ENCODE measurements at regions not wholly inside any gene's neighbourhood (a gene's known extent, or its start where the extent isn't known, plus 50 kb on each side); places are given as distances from the start of the nearest gene placed in this dataset.

GRCh38 chr11:41988951-41989572 lies 529.6 kb upstream of the LRRC4C start:
- Histone ChIP-seq H3K36me3 (ENCODE audit: control insufficient read depth, low read length) (no peaks in the 10 kb centered on the region), H3K4me1 (ENCODE audit: control insufficient read depth, low read length) (no peaks in the 10 kb centered on the region), H3K9me2 (replicated peaks; ENCODE audit: control insufficient read depth, low read length) (no peaks in the 10 kb centered on the region), H3K9me3 (ENCODE audit: control insufficient read depth, insufficient read depth, low read length) (no peaks in the 10 kb centered on the region), H3K79me2 (ENCODE audit: control insufficient read depth, low read length) (no peaks in the 10 kb centered on the region), H3K27ac (ENCODE audit: low read depth, low read length) (no peak overlapping the region), H4K20me1 (ENCODE audit: control insufficient read depth, insufficient read depth, low read depth, low read length) (no peaks in the 10 kb centered on the region), H3K4me2 (ENCODE audit: low read length) (no peak overlapping the region), H3F3A (ENCODE audit: control insufficient read depth, insufficient read depth) (no peaks in the 10 kb centered on the region), H3K27me3 (ENCODE audit: control insufficient read depth, low read length) (no peaks in the 10 kb centered on the region), H3K4me3 (ENCODE audit: low read length) (no peak overlapping the region)
- TF ChIP-seq CTCF (IDR thresholded peaks at IDR 0.05; ENCODE audit: low read depth, low read length, poor library complexity, severe bottlenecking) (no peak), EZH2phosphoT487 (IDR thresholded peaks at IDR 0.05; ENCODE audit: borderline replicate concordance, low read length) (no peak)

GRCh38 chr11:41989823-41990380 lies 530.5 kb upstream of the LRRC4C start:
- H3K27me3 ChIP-seq (ENCODE audit: control insufficient read depth, low read length): no peaks in the 10 kb centered on the region
- H3K4me1 ChIP-seq (ENCODE audit: control insufficient read depth, low read length): no peaks in the 10 kb centered on the region
- no peak overlapping the region for H3K27ac ChIP-seq (ENCODE audit: low read depth, low read length)
- H3K79me2 ChIP-seq (ENCODE audit: control insufficient read depth, low read length): no peaks in the 10 kb centered on the region
- no peaks in the 10 kb centered on the region for H4K20me1 ChIP-seq (ENCODE audit: control insufficient read depth, insufficient read depth, low read depth, low read length)
- H3K9me2 ChIP-seq (replicated peaks; ENCODE audit: control insufficient read depth, low read length): no peaks in the 10 kb centered on the region
- H3F3A ChIP-seq (ENCODE audit: control insufficient read depth, insufficient read depth): no peaks in the 10 kb centered on the region
- no peaks in the 10 kb centered on the region for H3K36me3 ChIP-seq (ENCODE audit: control insufficient read depth, low read length)
- TF ChIP-seq EZH2phosphoT487 (IDR thresholded peaks at IDR 0.05; ENCODE audit: borderline replicate concordance, low read length): no peak
- no peak for TF ChIP-seq CTCF (IDR thresholded peaks at IDR 0.05; ENCODE audit: low read depth, low read length, poor library complexity, severe bottlenecking)
- no peak overlapping the region for H3K4me2 ChIP-seq (ENCODE audit: low read length)
- H3K9me3 ChIP-seq (ENCODE audit: control insufficient read depth, insufficient read depth, low read length): no peaks in the 10 kb centered on the region
- no peak overlapping the region for H3K4me3 ChIP-seq (ENCODE audit: low read length)

- TF ChIP-seq EZH2phosphoT487 (IDR thresholded peaks at IDR 0.05; ENCODE audit: borderline replicate concordance, low read length) (no peak), CTCF (IDR thresholded peaks at IDR 0.05; ENCODE audit: low read depth, low read length, poor library complexity, severe bottlenecking) (no peak)
Observed at GRCh38 chr11:41996533-41996932, 537.1 kb upstream of the LRRC4C start.

More at GRCh38 chr11:41996533-41996932, 537.1 kb upstream of the LRRC4C start:
- no peaks in the 10 kb centered on the region for H3K27me3 ChIP-seq (ENCODE audit: control insufficient read depth, low read length)
- H3K36me3 ChIP-seq (ENCODE audit: control insufficient read depth, low read length): no peaks in the 10 kb centered on the region
- H3K4me1 ChIP-seq (ENCODE audit: control insufficient read depth, low read length): no peaks in the 10 kb centered on the region
- H3F3A ChIP-seq (ENCODE audit: control insufficient read depth, insufficient read depth): no peaks in the 10 kb centered on the region
- no peak overlapping the region for H3K4me3 ChIP-seq (ENCODE audit: low read length)
- no peak overlapping the region for H3K4me2 ChIP-seq (ENCODE audit: low read length)
- no peaks in the 10 kb centered on the region for H3K9me2 ChIP-seq (replicated peaks; ENCODE audit: control insufficient read depth, low read length)
- H3K9me3 ChIP-seq (ENCODE audit: control insufficient read depth, insufficient read depth, low read length): no peaks in the 10 kb centered on the region
- H3K79me2 ChIP-seq (ENCODE audit: control insufficient read depth, low read length): no peaks in the 10 kb centered on the region
- no peak overlapping the region for H3K27ac ChIP-seq (ENCODE audit: low read depth, low read length)
- H4K20me1 ChIP-seq (ENCODE audit: control insufficient read depth, insufficient read depth, low read depth, low read length): no peaks in the 10 kb centered on the region

All from DOHH2 (cell line).